MM.1S (cell line): ENCODE measurements at regions not wholly inside any gene's neighbourhood (a gene's known extent, or its start where the extent isn't known, plus 50 kb on each side); places are given as distances from the start of the nearest gene placed in this dataset.

ENCODE experiments used
- DNase-seq: peaks from one replicate; pipeline ENCODE4 v3.0.0-alpha.2; 2015
- H2AFZ ChIP-seq: fragments of 300-600 bp; sonication (generic); 2 replicates; pipeline ENCODE4 v1.6.0; 2016; ENCODE audit warnings: antibody characterized with exemption, low read length
- H3F3A ChIP-seq: fragments of 300-600 bp; sonication (generic); 2 replicates; pipeline ENCODE4 v1.6.1; 2016; ENCODE audit warnings: mild to moderate bottlenecking, antibody characterized with exemption, low read length, moderate library complexity, mixed read lengths; ENCODE audit not compliant: insufficient read depth
- H3K27ac ChIP-seq: fragments of 300-600 bp; sonication (generic); 2 replicates; pipeline ENCODE4 v1.5.1; 2016; ENCODE audit warnings: mild to moderate bottlenecking, low read length
- H3K27me3 ChIP-seq: fragments of 300-600 bp; sonication (generic); replicated peaks from 2 replicates; pipeline ENCODE4 v1.6.0; 2016; ENCODE audit warnings: low read length; ENCODE audit not compliant: insufficient read depth
- H3K36me3 ChIP-seq: fragments of 300-600 bp; sonication (generic); replicated peaks from 2 replicates; pipeline ENCODE4 v1.6.1; 2016; ENCODE audit warnings: mild to moderate bottlenecking, low read length, mixed read lengths; ENCODE audit not compliant: insufficient read depth
- H3K4me1 ChIP-seq: fragments of 300-600 bp; sonication (generic); 2 replicates; pipeline ENCODE4 v1.6.1; 2016; ENCODE audit warnings: low read length, mixed read lengths
- H3K4me2 ChIP-seq: fragments of 300-600 bp; sonication (generic); 2 replicates; pipeline ENCODE4 v1.6.0; 2016; ENCODE audit warnings: low read depth, low read length
- H3K4me3 ChIP-seq: fragments of 300-600 bp; sonication (generic); 2 replicates; pipeline ENCODE4 v1.5.1; 2016; ENCODE audit warnings: low read length, mixed read lengths
- H3K79me2 ChIP-seq: fragments of 300-600 bp; sonication (generic); 2 replicates; pipeline ENCODE4 v1.6.1; 2016; ENCODE audit warnings: mixed run types, low read length, mixed read lengths
- H3K9ac ChIP-seq: fragments of 300-600 bp; sonication (generic); 2 replicates; pipeline ENCODE4 v1.6.1; 2016; ENCODE audit warnings: low read length, mixed read lengths
- H3K9me2 ChIP-seq: fragments of 300-600 bp; sonication (generic); replicated peaks from 2 replicates; pipeline ENCODE4 v1.6.1; 2016; ENCODE audit warnings: mild to moderate bottlenecking, low read length, mixed read lengths; ENCODE audit not compliant: insufficient read depth
- H3K9me3 ChIP-seq: fragments of 300-600 bp; sonication (generic); replicated peaks from 2 replicates; pipeline ENCODE4 v1.6.1; 2016; ENCODE audit warnings: mild to moderate bottlenecking, low read length, mixed read lengths; ENCODE audit not compliant: insufficient read depth
- H4K20me1 ChIP-seq: fragments of 300-600 bp; sonication (generic); 2 replicates; pipeline ENCODE4 v1.6.1; 2016; ENCODE audit warnings: mild to moderate bottlenecking, low read length, moderate library complexity, mixed read lengths; ENCODE audit not compliant: insufficient read depth
- EZH2 ChIP-seq: fragments of 300-600 bp; sonication (generic); optimal IDR thresholded peaks from 2 replicates; pipeline ENCODE3; 2017; ENCODE audit warnings: low read depth, mild to moderate bottlenecking, antibody characterized with exemption, low read length, mixed read lengths
- EZH2phosphoT487 ChIP-seq: fragments of 300-600 bp; sonication (generic); IDR thresholded peaks from 2 replicates; pipeline ENCODE4 v1.6.1; 2018; ENCODE audit warnings: antibody characterized with exemption, low read length
- TF ChIP-seq, protein P1 (sequence below): fragments of 300-600 bp; sonication (generic); IDR thresholded peaks from 2 replicates; pipeline ENCODE4 v1.5.1; 2016; ENCODE audit warnings: antibody characterized with exemption, low read length, mixed read lengths

DNA sequence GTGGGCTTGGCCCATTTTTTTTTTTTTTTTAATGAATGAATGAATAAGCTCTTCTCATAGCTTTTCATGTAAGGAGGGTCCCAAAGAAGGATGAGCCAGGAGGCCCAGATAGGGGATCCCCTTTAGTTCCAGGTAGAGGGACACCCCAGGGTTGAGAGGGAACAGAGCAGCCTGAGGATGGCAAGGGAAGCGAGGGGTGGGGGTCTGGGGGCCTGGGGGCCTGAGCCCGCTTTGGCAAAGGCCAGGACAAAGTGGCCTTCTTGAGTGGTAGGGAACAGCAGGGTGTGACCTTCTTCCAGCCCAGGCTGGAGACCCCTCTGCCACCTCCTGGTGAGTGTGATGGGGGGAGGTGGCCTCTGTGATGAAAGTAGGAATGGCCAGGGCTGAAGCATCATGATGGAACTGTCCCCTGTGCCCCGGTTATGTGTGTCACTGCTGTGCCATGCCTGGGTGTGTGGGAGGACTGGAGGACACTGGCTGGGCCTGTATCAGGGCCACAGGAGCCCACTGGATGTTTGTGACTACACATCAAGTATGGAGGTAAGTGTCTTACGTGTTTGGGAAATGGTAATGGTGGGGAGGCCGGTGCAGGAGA, 263.5 kb upstream of the HDAC4 start:
- TF ChIP-seq EZH2 (no peak), EZH2phosphoT487 (no peak)
- TF ChIP-seq, protein P1, sequence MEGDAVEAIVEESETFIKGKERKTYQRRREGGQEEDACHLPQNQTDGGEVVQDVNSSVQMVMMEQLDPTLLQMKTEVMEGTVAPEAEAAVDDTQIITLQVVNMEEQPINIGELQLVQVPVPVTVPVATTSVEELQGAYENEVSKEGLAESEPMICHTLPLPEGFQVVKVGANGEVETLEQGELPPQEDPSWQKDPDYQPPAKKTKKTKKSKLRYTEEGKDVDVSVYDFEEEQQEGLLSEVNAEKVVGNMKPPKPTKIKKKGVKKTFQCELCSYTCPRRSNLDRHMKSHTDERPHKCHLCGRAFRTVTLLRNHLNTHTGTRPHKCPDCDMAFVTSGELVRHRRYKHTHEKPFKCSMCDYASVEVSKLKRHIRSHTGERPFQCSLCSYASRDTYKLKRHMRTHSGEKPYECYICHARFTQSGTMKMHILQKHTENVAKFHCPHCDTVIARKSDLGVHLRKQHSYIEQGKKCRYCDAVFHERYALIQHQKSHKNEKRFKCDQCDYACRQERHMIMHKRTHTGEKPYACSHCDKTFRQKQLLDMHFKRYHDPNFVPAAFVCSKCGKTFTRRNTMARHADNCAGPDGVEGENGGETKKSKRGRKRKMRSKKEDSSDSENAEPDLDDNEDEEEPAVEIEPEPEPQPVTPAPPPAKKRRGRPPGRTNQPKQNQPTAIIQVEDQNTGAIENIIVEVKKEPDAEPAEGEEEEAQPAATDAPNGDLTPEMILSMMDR = no peak
- Histone ChIP-seq H3K9me3 (no peaks in the 10 kb centered on the region), H3K27me3 (no peaks in the 10 kb centered on the region)

DNA sequence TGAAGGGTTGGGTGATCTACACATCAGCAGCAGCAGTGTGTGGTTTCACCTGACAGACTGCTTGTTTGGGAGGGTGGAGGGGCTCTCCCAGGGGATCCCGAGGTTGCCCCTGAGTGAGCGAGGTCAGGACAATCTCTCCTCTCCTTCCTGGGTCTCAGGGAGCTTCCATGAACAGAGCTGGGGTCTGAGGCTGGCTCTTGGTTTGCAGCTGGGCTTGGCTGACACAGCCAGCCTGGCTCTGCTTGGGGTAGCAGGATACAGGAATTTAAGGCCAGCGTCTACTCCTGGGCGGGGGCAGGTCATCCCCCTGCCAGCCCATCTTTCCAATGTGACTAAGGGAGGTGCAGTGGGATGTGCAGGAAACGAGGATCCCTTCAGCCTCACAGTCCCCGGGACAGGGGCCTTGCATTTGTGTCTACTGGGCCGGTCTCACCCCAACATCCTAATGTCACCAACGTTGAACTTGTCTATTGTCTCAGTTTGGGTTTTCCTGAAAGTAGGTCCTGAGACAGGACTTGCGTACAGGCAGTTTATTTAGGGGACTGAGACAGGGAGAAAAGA, 262.6 kb upstream of the HDAC4 start:
- DNase-seq = no peak
- H3K4me2 ChIP-seq = no peak overlapping the region
- no peak overlapping the region for H3K4me3 ChIP-seq
- H3K9ac ChIP-seq = no peak overlapping the region
- H3K4me1 ChIP-seq = no peaks in the 10 kb centered on the region
- H3K9me2 ChIP-seq = no peaks in the 10 kb centered on the region
- no peak overlapping the region for H3K27ac ChIP-seq
- no peaks in the 10 kb centered on the region for H3K79me2 ChIP-seq
- H3K9me3 ChIP-seq = no peaks in the 10 kb centered on the region
- H4K20me1 ChIP-seq = no peaks in the 10 kb centered on the region
- H3F3A ChIP-seq = no peaks in the 10 kb centered on the region
- no peaks in the 10 kb centered on the region for H3K27me3 ChIP-seq
- TF ChIP-seq, protein P1 = no peak
- TF ChIP-seq EZH2phosphoT487 (no peak), EZH2 (no peak)
- H3K36me3 ChIP-seq = no peaks in the 10 kb centered on the region
- no peak overlapping the region for H2AFZ ChIP-seq

More for the DNA sequence above, 263.5 kb upstream of the HDAC4 start:
- no peak overlapping the region for H3K4me3 ChIP-seq
- H3F3A ChIP-seq = no peaks in the 10 kb centered on the region
- no peak for DNase-seq
- H3K36me3 ChIP-seq = no peaks in the 10 kb centered on the region
- H3K27ac ChIP-seq = no peak overlapping the region
- H3K4me1 ChIP-seq = no peaks in the 10 kb centered on the region
- no peaks in the 10 kb centered on the region for H4K20me1 ChIP-seq
- H3K79me2 ChIP-seq = no peaks in the 10 kb centered on the region
- no peak overlapping the region for H3K4me2 ChIP-seq
- no peak overlapping the region for H3K9ac ChIP-seq
- H3K9me2 ChIP-seq = no peaks in the 10 kb centered on the region
- no peak overlapping the region for H2AFZ ChIP-seq

DNA sequence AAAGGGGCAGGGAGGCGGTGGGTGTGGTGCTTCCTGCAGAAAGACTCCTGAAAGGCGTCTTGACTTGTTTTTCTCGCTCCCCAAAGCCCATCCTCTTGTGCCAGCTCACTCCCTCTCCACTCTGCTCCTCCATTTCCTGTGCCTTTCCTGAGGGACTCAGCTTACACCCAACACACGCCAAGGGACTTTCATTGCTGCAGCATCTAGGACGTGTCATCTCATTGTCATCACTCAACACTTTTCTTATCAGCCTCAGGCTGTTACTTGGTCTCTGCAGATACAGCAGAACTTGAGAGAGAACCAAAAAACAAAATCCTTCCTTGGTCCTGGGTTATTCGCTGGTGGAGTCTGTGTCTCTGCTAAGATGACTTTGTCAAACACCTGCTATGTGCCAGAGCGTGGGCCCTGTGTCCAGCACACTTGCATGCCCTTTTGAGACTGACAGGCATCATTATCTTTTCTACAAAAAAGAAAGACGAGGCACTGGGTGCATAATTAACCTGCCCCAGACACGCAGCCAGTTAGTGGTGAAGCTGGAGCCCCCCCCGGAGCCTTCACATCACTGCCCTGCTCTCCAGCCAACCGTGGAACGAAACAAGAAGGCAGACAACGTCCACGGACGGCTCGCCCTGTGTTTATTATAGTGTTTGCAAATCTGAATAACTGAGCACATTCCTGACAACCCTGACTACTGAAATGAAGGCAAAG, 261.7 kb upstream of the HDAC4 start:
- Histone ChIP-seq H3K4me3 (no peak overlapping the region), H2AFZ (no peak overlapping the region), H4K20me1 (no peaks in the 10 kb centered on the region), H3K9me2 (no peaks in the 10 kb centered on the region), H3K27ac (no peak overlapping the region), H3K36me3 (no peaks in the 10 kb centered on the region), H3K4me2 (no peak overlapping the region), H3K79me2 (no peaks in the 10 kb centered on the region), H3K9me3 (no peaks in the 10 kb centered on the region), H3K27me3 (no peaks in the 10 kb centered on the region), H3F3A (no peaks in the 10 kb centered on the region), H3K9ac (no peak overlapping the region), H3K4me1 (no peaks in the 10 kb centered on the region)
- no peak for DNase-seq
- no peak for TF ChIP-seq EZH2phosphoT487
- no peak for TF ChIP-seq EZH2
- TF ChIP-seq, protein P1 = no peak
